Amniotic epithelial cell (primary cell): ENCODE measurements at regions not wholly inside any gene's neighbourhood (a gene's known extent, or its start where the extent isn't known, plus 50 kb on each side); places are given as distances from the start of the nearest gene placed in this dataset.

ENCODE experiments used
- DNase-seq: peaks from one replicate; pipeline ENCODE4 v3.0.0-alpha.2; 2010; ENCODE audit warnings: low read depth

DNA sequence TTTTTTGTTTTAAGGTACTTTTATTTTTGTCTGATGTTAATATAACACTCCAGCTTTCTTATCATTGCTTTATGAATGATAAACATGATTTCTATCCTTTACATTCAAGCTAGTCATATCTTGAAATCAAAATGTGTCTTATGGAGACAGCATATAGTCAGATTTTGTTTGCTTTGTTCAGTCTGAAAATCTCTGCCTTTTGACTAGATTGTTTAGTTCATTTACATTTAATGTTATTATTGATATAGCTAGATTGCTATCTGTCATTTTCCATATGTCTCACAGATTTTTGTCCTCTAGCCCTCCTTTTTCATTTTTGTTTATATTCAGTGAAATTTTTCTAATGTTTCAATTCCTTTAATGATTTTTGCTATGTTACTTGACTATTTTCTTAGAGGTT lies 332.8 kb downstream of the SMOC2 start:
- DNase-seq: no peak

DNA sequence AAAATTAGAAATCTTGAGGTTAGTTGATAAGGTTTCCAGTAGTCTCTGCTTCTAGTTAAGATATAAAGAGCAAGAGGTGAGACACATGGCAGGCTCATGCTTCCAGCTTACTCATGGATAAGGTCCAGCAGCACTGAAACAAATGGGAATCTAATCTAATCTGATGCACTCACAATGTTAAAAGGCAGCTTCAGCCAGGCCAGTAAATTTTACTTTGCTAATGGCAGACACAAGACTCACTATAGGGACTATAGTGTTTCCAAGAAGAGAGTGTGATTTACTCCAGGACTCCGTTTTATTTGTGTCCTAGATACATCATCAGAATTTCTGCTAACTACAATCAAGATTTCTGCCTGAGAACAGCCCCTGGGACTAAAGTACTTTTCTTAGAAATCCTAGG lies 324.8 kb downstream of the SMOC2 start:
- no peak for DNase-seq

DNA sequence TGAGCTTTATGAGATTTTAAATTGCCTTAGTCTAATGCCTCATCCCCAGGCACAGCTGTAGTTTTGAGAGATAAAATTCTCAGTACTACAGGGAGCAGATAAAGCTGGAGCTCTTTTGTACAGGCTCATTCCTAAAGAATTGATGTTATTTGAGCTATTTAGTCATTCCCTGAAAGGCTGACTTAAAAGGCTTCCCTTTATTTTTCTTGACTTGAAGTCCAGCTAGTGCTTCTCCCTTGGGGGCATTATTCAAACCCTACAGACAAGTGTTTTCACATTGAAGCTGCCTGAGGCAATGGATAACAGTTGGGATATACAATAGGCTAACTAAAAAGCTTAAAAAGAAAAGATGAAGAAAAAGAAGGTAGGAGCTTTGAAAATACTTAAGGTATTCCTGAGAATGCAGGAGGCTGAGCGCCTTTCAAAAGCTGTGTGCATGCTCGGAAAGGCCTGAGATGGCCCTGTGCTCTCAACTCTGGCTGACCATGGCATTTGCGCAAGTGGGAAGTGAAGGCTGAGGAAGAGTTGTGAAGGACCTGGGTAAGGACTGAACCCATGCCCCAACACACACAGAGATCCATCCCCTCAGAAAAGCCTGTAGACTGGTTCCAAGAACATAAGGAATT lies 315.1 kb downstream of the SMOC2 start:
- no peak for DNase-seq

DNA sequence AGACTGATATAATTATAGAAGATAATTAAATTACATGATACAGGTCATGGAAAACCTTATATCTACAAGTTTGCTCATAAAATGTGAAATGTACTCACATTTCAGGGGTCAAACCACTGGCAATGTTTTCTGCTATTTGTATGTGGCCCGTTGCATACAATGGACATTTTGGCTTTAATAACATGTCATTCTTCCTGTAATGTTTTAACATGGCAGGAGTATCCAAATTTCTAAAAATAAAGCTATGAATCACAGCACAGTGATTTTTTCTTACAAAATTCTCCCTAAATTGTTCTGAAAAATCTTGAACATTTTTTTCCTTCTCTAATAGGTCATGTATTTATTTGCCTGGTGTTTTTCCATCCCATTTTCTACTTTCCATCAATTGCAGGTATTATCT lies 305.7 kb downstream of the SMOC2 start:
- DNase-seq: no peak

DNA sequence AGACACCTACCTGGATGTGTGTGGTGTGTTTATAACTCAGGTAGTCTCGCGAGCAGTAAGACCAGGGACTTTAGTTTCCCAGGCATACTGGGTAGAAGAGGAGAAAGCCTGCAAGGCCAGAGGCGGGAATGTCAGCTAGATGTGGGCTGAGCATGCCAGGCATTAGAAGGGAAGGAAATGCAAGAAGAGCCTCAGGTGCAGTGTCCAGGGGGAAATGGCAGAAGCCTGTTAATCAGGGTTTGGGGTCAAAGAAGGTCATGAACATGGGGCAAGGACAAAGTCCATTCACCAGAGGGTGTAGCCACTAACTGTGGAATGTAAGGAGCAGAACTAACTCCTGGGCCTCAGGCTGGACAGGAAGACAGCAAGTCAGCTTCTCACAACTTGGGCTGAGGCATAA lies 305.0 kb downstream of the SMOC2 start:
- DNase-seq: no peak

DNA sequence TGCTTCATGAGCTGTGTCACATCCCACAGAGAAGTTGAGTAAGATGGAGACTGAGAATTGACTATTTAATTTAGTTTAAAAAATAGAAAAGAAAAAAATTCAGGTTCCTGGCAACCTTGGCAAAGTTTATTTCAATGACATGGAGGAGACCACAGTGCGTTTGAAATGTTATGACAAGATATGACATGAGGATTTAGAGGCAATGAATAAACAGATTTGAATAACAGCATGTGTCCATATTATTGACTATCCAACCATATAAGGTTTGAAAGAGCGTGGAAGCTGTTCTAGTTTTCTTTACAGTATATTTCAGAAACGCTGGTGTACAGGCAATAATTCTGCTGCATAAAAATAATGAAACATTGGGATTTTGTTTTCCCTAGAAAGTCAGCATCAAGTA lies 303.9 kb downstream of the SMOC2 start:
- DNase-seq: no peak

DNA sequence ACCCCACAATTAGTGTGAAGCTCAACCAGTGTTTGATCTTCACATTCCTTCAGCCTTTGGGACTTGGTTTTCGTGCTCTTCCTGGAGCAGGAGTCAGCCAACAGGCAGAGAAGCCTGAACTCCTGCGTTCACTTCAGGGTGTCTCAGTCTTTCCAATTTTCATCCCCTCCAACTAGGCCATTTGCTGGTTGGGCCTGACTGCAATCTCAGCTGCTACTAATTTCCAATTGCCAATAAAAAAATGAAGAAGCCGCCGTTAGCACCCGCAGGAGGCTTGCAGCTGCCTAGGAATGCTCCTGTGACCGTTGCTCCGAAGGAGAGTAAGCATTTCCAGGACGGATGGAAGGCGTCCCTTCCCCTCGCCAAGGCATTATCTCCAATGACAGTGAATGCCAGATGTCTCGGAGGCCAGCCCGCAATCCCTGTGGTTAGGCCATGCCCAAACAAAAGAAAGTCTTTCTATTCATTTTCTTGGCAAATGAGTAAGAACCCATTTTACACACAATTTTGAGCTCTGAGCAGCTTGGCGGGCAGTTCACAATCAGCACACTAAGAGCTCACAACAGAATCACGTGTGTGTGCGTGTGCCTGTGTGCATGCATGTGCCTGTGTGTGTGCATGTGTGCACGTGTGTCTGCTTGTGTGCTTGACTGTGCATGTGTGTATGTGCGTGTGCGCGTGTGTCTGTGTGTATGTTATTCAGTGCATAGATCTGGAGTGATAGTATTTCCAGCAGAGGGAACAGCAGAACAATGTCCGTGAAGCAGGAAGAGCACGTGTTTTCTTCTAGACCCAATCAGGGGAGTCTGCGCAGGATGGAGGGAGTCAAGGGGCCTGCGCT lies 301.2 kb downstream of the SMOC2 start:
- no peak for DNase-seq

DNA sequence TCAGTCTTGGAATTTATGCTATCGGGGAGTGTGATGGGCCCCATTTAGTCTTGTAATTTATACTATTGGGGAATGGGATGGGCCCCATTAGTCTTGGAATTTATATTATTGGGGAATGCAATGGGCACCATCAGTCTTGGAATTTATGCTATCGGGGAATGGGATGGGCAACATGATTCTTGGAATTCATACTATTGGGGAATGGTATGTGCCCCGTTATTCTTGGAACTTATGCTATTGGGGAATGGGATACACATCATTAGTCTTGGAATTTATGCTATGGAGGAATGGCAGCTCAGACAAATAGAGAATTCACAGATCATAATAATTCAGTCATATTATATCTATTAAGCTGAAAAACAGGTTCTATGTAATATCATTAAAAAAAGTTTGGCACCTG lies 300.3 kb downstream of the SMOC2 start:
- DNase-seq: no peak

DNA sequence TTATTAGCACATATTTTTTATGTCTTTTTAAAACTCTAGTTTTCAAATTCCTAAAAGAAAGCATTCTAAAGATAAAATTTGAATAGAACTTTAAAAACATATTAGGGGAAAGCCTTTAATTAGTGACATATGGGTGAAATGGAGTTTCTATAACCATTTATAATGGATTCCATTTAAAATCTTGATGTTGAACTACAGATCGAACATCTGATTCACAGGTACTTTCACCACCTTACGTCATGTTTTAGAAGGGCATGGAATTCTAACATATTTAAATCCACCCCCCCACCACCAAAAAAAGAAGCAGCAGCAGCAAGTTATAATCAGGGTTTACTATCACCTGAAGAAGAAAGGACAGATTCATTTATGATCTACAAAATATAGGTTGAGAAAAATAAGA lies 298.4 kb downstream of the SMOC2 start:
- no peak for DNase-seq

DNA sequence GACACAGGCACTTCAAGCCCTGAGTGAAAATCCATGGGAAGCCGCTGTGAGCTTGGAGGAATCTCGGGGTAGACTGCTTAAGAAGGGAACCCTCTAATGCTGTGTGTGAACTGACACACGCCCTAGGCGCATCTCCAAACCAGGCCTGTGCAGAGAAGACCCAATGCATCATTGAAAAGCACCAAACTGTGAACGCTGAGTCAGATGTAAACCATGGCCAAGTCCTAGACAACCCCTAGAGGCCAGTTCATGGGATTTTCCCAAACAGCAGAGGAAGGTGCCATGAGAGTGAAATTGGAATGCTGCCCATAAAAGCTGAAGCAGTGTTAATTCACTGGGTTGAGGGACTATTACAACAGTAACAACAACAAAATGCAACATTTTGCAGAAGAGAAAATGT lies 296.5 kb downstream of the SMOC2 start:
- no peak for DNase-seq

DNA sequence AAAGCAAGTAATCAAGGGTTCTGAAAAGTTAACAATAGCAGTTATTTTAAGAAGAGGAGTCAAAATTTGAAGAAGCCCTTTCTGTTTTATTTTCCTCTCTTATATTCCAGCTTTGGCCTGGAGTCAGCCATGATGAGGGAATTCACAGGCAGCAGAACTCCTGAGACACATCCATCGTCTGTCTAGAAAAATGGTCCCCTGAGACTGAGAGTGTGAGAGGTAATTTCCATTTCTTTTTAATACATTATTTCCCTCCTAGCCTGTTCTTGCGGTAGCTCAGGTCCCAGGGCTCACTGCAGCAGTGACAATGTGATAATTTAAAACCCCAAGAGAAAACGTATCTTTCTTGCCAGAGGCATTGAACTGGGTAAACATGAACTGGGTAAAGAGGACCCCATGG lies 296.0 kb downstream of the SMOC2 start:
- DNase-seq: no peak

DNA sequence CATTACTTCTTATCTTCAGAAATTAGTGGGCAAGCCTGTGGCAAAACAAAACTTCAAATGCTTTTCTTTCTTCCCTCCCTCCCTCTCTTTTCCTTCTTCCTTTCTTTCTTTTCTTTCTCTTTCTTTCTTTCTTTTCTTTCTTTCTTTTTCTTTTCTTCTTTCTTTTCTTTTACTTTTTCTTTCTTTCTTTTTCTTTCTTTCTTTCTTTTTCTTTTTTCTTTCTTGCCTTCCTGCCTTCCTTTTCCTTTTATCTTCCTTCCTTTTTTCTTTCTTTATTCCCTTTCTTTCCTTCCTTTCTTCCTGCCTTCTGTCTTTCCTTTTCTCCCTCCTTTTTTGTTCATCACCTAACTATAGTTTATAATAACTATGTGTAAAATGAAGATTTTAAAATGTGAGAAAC lies 295.1 kb downstream of the SMOC2 start:
- DNase-seq: no peak

DNA sequence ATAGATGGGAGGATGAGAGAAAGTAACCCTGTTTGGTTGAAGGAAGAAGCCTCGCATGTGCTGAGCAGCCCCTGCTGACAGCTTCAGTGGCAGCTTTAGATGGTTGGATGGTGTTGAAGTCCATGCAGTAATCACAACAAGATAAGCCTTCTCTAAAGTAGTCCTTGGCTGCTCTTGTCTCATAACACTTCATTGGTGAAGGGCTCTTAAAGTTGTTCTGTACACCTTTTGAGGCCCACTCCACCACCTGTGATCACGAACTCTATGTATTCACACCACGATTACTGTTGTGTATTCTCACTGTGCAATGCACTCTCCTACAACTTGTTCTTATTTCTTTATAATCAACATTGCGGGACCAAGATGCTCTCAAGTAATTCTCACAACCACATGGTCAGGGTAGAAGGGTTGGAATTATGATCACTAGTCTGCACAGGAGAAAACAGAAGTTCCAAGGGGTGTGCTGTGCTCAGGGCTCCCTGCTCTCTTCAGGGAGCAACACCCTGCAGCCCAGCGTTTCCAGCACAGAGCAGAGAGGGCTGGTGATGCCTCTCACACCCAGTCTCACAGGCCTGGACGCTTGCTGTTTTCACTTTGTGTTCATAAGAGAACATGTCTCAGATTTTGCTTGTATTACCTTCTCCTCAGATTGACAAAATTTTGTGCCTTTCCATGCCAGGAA lies 294.4 kb downstream of the SMOC2 start:
- no peak for DNase-seq

DNA sequence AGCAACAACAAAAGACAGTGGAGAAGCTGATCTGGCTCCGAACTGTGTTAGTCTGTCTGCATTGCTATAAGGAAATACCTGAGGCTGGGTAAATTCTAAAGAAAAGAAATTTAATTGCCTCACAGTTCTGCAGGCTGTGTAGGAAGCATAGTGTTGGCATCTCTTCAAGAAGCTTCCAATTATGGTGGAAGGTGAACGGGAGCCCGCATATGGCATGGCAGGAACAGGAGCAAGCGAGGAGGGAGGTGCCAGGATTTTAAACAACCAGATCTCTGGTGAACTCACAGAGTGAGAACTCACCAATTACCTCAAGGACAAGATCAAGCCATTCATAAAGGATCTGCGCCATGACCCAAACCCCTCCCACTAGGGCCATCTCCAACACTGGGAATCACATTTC lies 293.5 kb downstream of the SMOC2 start:
- no peak for DNase-seq

DNA sequence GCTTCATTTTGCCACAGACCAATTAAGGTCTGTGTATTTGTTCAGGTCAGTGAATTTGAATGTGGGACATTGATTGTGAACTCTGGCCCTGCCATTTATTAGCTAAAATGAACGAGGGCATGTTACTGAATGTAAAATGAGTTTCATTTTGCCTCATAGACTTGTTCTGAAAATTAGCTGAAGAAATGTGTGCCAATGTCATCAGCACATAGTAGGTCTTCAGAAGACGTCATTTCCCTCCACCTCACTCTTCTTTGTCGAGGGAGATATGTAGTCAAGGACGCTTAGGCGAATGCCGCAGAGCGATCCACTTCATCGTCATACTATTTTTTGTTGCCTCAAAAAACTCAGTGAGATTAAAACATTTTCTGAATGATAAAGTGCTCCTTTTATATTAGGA lies 291.7 kb downstream of the SMOC2 start:
- DNase-seq: no peak

DNA sequence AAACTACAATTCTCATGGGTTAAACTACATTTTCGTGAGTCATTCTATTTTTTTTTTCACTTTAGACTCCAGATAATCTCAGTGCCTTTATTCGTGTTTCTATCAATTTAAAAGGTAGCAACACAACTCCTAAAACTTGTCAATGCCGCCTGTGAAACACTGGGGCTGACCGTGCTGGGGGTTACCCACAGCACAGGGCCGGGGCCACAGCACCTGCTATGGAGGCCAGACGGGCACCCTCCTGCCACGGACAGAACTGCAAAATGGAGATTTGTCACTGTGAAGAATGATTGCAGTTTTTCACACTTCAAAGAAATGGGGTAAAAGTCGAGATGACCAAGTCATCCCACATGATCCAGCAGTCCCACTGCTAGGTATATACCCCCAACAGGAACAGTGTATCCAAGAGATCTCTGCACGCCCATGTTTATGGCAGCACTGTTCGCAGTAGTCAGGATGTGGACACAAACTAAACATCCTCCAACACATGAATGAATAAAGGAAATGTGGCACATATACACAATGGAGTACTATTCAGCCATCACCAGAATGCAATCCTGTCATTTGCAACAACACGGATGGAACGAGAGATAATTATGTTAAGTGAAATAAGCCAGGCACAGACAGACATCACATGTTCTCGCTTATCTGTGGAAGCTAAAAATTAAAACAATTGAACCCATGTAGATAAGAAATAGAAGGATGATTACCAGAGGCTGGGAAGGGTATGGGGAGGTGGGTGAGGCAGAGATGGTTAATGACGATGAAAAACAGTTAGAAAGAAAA lies 290.1 kb downstream of the SMOC2 start:
- DNase-seq: no peak

DNA sequence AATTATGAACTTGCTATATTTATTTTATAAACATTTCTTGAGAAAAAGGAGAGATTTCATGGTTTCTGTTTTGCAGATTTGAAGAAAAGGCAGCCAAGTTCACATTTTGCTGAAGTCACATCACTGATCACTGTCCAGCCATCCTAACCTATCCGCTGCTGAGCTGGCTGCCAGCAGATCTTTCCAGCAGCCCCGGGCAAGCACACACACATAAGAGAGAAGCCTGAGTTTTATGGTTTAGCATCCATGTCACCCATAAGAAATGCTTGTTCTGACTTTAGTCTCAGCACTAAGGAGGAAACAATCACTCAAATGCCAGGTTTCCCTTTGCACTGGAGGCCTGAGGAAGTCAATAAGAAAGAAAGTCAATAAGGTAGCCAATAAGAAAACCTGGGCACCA lies 287.1 kb downstream of the SMOC2 start:
- DNase-seq: no peak

DNA sequence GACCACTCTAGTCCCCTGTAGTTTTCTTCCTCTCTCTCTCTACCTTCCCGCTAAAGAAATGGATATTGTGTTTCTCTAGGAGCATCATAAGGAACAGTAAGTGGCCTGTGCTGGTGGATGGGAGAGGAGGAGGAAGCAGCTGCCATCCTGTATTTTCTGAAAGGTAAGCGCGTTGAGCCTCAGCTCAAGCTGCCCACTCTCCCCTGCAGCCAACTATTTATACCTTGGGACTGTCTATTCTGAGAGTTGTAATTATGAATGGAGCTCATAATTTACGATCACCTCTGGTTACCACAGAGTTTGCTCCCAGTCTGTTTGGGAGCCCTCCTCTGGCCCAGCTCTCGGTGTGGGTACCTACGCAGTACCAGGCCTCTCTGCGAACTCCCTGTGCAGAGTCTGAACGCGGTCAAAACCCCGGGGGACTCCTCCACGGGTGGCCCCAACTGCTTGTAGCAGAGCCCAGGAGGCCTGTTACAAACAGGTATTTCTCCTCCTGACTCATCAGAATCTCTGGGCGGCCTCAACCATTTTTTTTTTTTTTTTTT lies 285.4 kb downstream of the SMOC2 start:
- no peak for DNase-seq

DNA sequence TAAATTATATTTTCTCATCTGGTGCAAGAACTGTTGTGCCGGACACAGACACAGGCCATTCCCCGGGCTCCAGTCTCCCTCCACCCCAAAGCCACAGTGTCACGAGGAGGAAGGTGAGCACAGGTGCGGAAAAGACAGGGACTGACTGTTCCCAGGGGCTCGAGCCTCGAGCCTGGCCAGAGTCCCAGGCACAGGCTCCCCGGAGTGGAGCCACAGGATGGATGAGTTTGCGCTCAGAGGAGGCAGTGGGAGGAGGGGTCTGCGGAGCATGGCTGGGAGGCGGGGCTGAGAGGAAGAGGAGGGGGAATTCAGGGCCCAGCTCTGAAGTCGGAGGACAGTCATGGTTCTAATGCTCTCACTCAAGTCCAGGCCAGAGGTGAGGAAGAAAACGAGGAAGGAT lies 284.8 kb downstream of the SMOC2 start:
- no peak for DNase-seq

DNA sequence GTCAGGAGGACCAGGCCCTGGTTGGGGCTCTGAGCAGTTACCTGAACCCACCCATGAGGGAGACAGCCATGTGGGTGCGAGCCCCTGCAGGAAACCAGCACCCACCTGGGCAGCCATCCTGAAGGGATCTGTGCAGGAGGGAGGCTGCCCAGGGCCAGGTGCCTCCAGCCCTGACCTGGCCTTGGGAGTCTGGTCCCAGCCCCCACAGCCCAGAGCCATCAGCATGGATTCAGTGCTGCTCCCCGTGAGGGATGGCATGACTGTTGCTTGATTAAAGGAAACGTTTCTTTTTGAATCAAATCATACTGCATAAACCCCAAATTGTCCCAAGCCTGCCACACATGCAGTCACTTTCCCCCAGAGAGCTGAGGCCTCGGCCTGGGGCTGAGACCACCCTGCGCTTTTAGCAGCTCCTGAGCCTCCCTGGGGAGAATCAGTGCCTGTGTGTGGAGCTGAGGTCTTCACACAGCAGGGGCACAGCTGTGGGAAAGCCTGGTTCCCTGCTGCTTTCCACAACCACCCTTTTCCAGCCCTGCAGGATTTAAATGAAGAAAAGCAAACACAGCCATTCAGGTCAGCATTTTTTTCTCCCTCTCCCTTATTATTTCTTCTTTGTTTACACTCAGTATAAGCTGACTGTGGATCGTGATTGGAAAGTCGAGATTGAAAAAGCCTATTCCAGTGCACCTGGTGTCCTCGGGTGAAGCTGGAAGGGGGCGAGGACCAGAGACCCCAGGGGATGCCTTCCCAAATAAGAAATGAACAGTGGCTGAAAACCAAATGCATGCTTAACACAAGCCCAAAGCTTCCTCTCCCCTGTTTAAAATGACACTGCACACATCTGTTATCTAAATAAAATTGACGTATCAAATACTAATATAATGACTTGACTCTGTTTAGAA lies 283.9 kb downstream of the SMOC2 start:
- DNase-seq: no peak

DNA sequence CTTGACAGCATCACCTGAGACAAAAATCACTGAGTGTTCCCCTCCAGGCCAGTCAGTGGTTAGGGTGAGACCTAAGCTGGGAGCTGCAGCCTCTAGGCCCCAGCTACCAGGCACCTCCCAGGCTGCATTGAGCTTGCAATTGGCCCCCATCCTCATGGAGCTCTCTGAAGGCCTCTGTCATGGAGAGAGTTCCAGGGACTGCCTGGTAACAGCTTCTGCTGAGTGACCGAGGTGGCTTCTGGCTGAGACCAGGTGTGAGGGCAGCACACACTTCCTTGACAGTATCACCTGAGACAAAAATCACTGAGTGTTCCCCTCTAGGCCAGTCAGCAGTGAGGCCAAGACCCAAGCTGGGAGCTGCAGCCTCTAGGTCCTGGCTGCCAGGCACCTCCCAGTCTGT lies 283.0 kb downstream of the SMOC2 start:
- DNase-seq: no peak
